ENCODE measurements at regions not wholly inside any gene's neighbourhood (a gene's known extent, or its start where the extent isn't known, plus 50 kb on each side); places are given as distances from the start of the nearest gene placed in this dataset.

GRCh38 chr5:170451747-170452365 is 52.0 kb upstream of the KCNIP1 start:
- DNase-seq (ENCODE audit: low read depth): peak; percentile 90

DNA sequence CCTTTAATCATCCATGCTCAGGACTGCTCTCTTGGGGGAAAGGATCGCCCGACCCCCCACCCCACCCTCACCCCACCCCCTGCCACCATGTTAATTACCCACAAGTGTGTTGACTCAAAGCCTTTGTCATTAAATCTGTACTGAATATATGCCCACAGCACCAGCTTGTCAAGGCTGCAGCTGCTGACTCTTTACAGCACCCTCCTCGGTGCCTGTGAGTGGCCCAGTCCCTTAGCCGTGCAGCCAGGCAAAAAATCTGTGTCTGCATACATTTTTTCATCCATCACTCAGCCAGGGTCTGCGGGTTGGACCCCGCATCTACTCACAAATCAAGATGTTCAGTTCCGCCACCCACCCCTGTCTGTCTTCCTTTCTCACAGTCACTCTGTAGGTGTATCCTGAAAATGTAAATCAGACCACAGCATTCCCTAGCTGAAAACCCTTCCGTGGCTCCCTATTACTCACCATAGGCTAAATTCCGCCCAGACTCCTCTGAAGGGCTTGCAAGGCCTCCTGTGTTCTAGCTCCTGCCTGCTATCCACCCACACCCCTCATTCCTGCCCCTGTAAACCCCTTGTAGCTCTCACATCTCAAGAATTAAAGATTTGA is 53.7 kb upstream of the KCNIP1 start:
- DNase-seq (ENCODE audit: low read depth): no peak

GRCh38 chr5:170449232-170449631 is 54.6 kb upstream of the KCNIP1 start:
- no peak for DNase-seq (ENCODE audit: low read depth)

DNA sequence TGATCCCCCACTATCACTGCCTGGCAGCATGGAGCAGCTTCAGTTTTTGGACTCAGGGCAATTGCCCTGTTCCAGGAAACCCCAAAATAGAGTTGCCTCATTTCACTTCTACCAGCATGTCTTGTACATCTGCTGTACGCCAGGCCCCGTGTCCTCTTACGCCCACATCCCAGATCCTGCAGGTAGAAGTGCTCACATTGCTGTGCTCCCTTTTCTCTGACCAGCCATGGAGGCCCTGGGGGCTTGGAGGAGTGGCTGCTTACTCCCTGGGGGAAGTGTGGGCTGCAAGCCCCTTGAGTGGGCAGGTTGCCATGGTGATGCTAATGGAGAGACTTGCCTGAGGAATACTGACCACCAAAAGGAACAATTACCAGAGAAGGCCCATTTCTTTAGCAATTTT is 55.6 kb upstream of the KCNIP1 start:
- no peak for DNase-seq (ENCODE audit: low read depth)

- DNase-seq (ENCODE audit: low read depth): no peak
Measured at GRCh38 chr5:170446365-170446764, 57.2 kb upstream of the KCNMB1 start.

- DNase-seq (ENCODE audit: low read depth): no peak
Measured at GRCh38 chr5:170445936-170446335, 56.8 kb upstream of the KCNMB1 start.

- no peak for DNase-seq (ENCODE audit: low read depth)
Measured at GRCh38 chr5:170444969-170445505, 55.9 kb upstream of the KCNMB1 start.

DNA sequence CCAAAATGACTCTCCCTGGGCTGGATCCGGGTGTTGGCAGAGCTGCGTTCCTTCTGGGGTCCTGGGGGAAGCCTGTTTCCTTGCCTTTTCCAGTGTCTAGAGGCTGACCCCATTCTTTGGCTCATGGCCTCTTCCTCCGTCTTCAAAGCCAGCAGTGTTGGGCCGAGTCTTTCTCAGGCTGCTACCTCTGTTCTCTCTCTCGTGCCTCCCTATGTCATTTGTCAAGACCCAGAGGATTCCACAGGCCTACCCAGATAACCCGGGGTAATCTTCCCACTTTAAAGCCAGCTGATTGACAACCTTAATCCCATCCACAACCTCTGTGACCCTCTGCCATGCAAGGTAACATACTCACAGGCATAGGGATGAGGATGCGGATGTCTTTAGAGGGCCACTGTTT is 55.0 kb upstream of the KCNMB1 start:
- no peak for DNase-seq (ENCODE audit: low read depth)

GRCh38 chr5:170443624-170444023 is 54.5 kb upstream of the KCNMB1 start:
- DNase-seq (ENCODE audit: low read depth): no peak

- no peak for DNase-seq (ENCODE audit: low read depth)
Measured at GRCh38 chr5:170442921-170443320, 53.8 kb upstream of the KCNMB1 start.

GRCh38 chr5:170442391-170442790 is 53.2 kb upstream of the KCNMB1 start:
- no peak for DNase-seq (ENCODE audit: low read depth)

DNA sequence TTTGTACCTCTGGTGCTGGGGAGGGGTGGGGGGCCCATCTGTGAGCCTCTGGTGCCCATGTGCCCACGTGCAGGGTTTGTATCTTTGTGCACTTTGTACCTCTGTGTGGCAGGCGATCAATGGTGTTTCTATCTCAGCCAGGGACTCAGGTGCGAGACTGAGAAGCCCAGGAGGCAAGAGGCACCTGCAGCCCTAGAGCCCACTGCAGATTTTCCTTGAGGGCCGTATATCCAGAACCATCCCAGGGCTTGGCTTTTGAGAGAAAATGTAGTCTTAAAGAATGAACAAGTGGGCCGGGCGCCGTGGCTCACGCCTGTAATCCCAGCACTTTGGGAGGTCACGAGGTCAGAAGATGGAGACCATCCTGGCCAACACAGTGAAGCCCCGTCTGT is 52.2 kb upstream of the KCNMB1 start:
- no peak for DNase-seq (ENCODE audit: low read depth)

DNA sequence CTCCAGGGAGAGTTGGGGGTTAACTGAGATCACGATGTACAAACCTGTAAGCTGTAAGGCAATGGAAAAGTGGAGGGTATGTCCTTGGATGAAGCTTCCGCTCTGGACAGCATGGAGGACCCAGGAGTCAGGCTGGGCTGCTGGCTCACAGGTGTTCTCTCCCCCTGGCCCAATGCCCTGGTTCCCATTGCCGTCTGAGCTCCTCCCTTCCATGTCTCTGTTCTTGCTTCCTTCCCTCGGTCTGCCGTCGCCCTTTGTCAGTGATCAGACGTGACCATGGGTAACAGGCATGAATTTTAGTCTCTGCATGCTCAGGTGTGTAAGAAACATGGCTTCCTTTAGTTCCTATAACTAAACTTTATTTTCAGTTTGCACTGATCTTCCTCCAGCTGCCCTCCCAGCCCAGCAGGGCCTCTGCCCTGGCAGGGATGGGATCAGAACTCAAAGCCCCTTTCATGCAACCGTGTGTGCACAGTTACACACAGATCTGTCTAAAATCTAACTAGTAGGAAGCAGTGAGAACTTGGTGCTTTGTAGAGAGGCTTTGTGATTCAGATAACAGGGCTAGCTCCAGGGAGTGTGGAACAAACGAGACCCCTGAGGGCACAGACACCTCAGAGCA is 51.7 kb upstream of the KCNMB1 start:
- no peak for DNase-seq (ENCODE audit: low read depth)

GRCh38 chr5:170439944-170440269 is 50.7 kb upstream of the KCNMB1 start:
- no peak for DNase-seq (ENCODE audit: low read depth)

GRCh38 chr5:170439223-170439943 is 50.2 kb upstream of the KCNMB1 start:
- no peak for DNase-seq (ENCODE audit: low read depth)
